ENCODE measurements at regions not wholly inside any gene's neighbourhood (a gene's known extent, or its start where the extent isn't known, plus 50 kb on each side); places are given as distances from the start of the nearest gene placed in this dataset.

- no peaks in the 10 kb centered on the region for H3K36me3 ChIP-seq (ENCODE audit: control insufficient read depth, insufficient read depth, low read length)
- H3K27me3 ChIP-seq (ENCODE audit: control insufficient read depth, insufficient read depth, low read length): no peaks in the 10 kb centered on the region
- no peak overlapping the region for H3K4me3 ChIP-seq (ENCODE audit: low read depth, low read length)
- TF ChIP-seq, protein P1, sequence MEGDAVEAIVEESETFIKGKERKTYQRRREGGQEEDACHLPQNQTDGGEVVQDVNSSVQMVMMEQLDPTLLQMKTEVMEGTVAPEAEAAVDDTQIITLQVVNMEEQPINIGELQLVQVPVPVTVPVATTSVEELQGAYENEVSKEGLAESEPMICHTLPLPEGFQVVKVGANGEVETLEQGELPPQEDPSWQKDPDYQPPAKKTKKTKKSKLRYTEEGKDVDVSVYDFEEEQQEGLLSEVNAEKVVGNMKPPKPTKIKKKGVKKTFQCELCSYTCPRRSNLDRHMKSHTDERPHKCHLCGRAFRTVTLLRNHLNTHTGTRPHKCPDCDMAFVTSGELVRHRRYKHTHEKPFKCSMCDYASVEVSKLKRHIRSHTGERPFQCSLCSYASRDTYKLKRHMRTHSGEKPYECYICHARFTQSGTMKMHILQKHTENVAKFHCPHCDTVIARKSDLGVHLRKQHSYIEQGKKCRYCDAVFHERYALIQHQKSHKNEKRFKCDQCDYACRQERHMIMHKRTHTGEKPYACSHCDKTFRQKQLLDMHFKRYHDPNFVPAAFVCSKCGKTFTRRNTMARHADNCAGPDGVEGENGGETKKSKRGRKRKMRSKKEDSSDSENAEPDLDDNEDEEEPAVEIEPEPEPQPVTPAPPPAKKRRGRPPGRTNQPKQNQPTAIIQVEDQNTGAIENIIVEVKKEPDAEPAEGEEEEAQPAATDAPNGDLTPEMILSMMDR (IDR thresholded peaks at IDR 0.05; ENCODE audit: insufficient read depth, low read length, poor library complexity, severe bottlenecking): no peak
- DNase-seq (ENCODE audit: low read depth): no peak
Measured at GRCh38 chr20:52817981-52818380, 154.2 kb upstream of the TSHZ2 start.

- H3K27me3 ChIP-seq (ENCODE audit: control insufficient read depth, insufficient read depth, low read length): no peaks in the 10 kb centered on the region
- TF ChIP-seq, protein P1 (IDR thresholded peaks at IDR 0.05; ENCODE audit: insufficient read depth, low read length, poor library complexity, severe bottlenecking): no peak
- no peak overlapping the region for H3K4me3 ChIP-seq (ENCODE audit: low read depth, low read length)
- DNase-seq (ENCODE audit: low read depth): no peak
- H3K36me3 ChIP-seq (ENCODE audit: control insufficient read depth, insufficient read depth, low read length): no peaks in the 10 kb centered on the region
Measured at GRCh38 chr20:52817511-52817910, 154.6 kb upstream of the TSHZ2 start.

- DNase-seq (ENCODE audit: low read depth): no peak
- TF ChIP-seq, protein P1 (IDR thresholded peaks at IDR 0.05; ENCODE audit: insufficient read depth, low read length, poor library complexity, severe bottlenecking): no peak
- Histone ChIP-seq H3K27me3 (ENCODE audit: control insufficient read depth, insufficient read depth, low read length) (no peaks in the 10 kb centered on the region), H3K36me3 (ENCODE audit: control insufficient read depth, insufficient read depth, low read length) (no peaks in the 10 kb centered on the region), H3K4me3 (ENCODE audit: low read depth, low read length) (no peak overlapping the region)
Measured at GRCh38 chr20:52814371-52814770, 157.8 kb upstream of the TSHZ2 start.

- TF ChIP-seq, protein P1 (IDR thresholded peaks at IDR 0.05; ENCODE audit: insufficient read depth, low read length, poor library complexity, severe bottlenecking): no peak
- no peaks in the 10 kb centered on the region for H3K36me3 ChIP-seq (ENCODE audit: control insufficient read depth, insufficient read depth, low read length)
- no peak overlapping the region for H3K4me3 ChIP-seq (ENCODE audit: low read depth, low read length)
- DNase-seq (ENCODE audit: low read depth): no peak
- H3K27me3 ChIP-seq (ENCODE audit: control insufficient read depth, insufficient read depth, low read length): no peaks in the 10 kb centered on the region
Measured at GRCh38 chr20:52812231-52812847, 159.8 kb upstream of the TSHZ2 start.

DNA sequence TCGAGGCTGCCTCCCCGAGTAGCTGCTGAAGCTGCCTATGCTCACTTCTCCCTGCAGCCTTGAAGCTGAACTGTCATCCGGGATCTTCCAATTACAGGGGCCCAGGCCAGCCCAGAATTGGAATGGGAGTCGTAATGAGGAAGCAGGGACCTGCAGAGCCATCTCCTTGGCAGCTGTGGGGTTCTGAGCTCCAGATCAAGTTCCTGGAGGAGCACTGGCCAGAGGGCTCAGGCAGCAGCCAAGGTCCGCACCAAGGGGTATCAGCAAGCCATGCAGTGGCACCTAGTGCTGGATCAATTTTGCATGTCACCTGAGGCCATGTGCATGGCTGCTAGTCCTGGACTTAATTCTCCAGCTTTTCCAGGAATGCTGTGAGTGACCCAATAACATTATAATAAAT, 163.2 kb upstream of the TSHZ2 start:
- Histone ChIP-seq H3K36me3 (ENCODE audit: control insufficient read depth, insufficient read depth, low read length) (no peaks in the 10 kb centered on the region), H3K4me3 (ENCODE audit: low read depth, low read length) (no peak overlapping the region), H3K27me3 (ENCODE audit: control insufficient read depth, insufficient read depth, low read length) (no peaks in the 10 kb centered on the region)
- TF ChIP-seq, protein P1 (IDR thresholded peaks at IDR 0.05; ENCODE audit: insufficient read depth, low read length, poor library complexity, severe bottlenecking): no peak
- no peak for DNase-seq (ENCODE audit: low read depth)

- TF ChIP-seq, protein P1 (IDR thresholded peaks at IDR 0.05; ENCODE audit: insufficient read depth, low read length, poor library complexity, severe bottlenecking): no peak
- no peaks in the 10 kb centered on the region for H3K36me3 ChIP-seq (ENCODE audit: control insufficient read depth, insufficient read depth, low read length)
- no peaks in the 10 kb centered on the region for H3K27me3 ChIP-seq (ENCODE audit: control insufficient read depth, insufficient read depth, low read length)
- DNase-seq (ENCODE audit: low read depth): no peak
- no peak overlapping the region for H3K4me3 ChIP-seq (ENCODE audit: low read depth, low read length)
Measured at GRCh38 chr20:52806918-52807317, 165.2 kb upstream of the TSHZ2 start.

Data from kidney epithelial cell (primary cell).